IMR-90 (cell line): ENCODE measurements at regions not wholly inside any gene's neighbourhood (a gene's known extent, or its start where the extent isn't known, plus 50 kb on each side); places are given as distances from the start of the nearest gene placed in this dataset.

Experiments used
- ATAC-seq: fragments of 200-7000 bp; cut with Tn5 transposase; 2 replicates; pipeline ENCODE4 v1.9.1; 2020; ENCODE audit warnings: low read depth, mild to moderate bottlenecking, moderate library complexity
- BruUV-seq: library from RNA; stranded (reverse); fragments of 400-500 nt; replicated peaks from 2 replicates; lab custom pipeline; 2021; lab: Mats Ljungman, UMichigan
- CTCF ChIA-PET: fragments of 300-600 bp; formaldehyde crosslinking; extraction: SDS; loops from one replicate; lab custom pipeline; 2021; ENCODE audit warnings: antibody characterized with exemption; lab: Yijun Ruan, JAX
- POLR2A ChIA-PET: fragments of 300-600 bp; sonication (Branson Sonifier 250); formaldehyde crosslinking; loops from one replicate; lab custom pipeline; 2022; ENCODE audit warnings: antibody characterized with exemption; ENCODE audit not compliant: unreplicated experiment; lab: Charles Lee
- DNase-seq: peaks from one replicate; pipeline ENCODE4 v3.0.0; 2013
- H2AFZ ChIP-seq: replicated peaks from 2 replicates; pipeline ENCODE3; 2013; ENCODE audit warnings: low read length, mild to moderate bottlenecking; ENCODE audit not compliant: poor library complexity
- H2AK5ac ChIP-seq: 2 replicates; pipeline ENCODE4 v1.6.1; 2013; ENCODE audit warnings: low read depth, low read length, inconsistent platforms
- H2AK9ac ChIP-seq: replicated peaks from 2 replicates; pipeline ENCODE3; 2013; ENCODE audit warnings: mild to moderate bottlenecking, low read depth, low read length, moderate library complexity; ENCODE audit not compliant: poor library complexity
- H2BK120ac ChIP-seq: 2 replicates; pipeline ENCODE4 v1.6.1; 2013; ENCODE audit warnings: low read depth, low read length, inconsistent platforms
- H2BK15ac ChIP-seq: 3 replicates; pipeline ENCODE4 v1.6.1; 2013; ENCODE audit warnings: low read depth, low read length, inconsistent platforms
- H2BK20ac ChIP-seq: 2 replicates; pipeline ENCODE4 v1.6.1; 2013; ENCODE audit warnings: low read depth, mild to moderate bottlenecking, inconsistent platforms, low read length, moderate library complexity
- H2BK5ac ChIP-seq: 2 replicates; pipeline ENCODE4 v1.6.1; 2013; ENCODE audit warnings: mild to moderate bottlenecking, low read depth, low read length, inconsistent platforms; ENCODE audit not compliant: poor library complexity, severe bottlenecking
- H3K14ac ChIP-seq: replicated peaks from 2 replicates; pipeline ENCODE4 v1.6.1; 2013; ENCODE audit warnings: low read depth, low read length, inconsistent platforms
- H3K18ac ChIP-seq: 2 replicates; pipeline ENCODE4 v1.6.1; 2013; ENCODE audit warnings: low read depth, low read length, control low read depth
- H3K23ac ChIP-seq: 2 replicates; pipeline ENCODE4 v1.6.1; 2013; ENCODE audit warnings: low read depth, low read length, inconsistent platforms
- H3K27ac ChIP-seq: 2 replicates; pipeline ENCODE4 v1.5.1; 2013; ENCODE audit warnings: mild to moderate bottlenecking, control low read depth, low read length; ENCODE audit not compliant: insufficient read depth
- H3K27me3 ChIP-seq: 2 replicates; pipeline ENCODE4 v1.6.1; 2013; ENCODE audit warnings: low read length; ENCODE audit not compliant: control insufficient read depth, insufficient read depth
- H3K36me3 ChIP-seq: 2 replicates; pipeline ENCODE4 v1.6.1; 2013; ENCODE audit warnings: low read length, mixed read lengths; ENCODE audit not compliant: control insufficient read depth, insufficient read depth
- H3K4ac ChIP-seq: 2 replicates; pipeline ENCODE4 v1.6.1; 2013; ENCODE audit warnings: low read depth, low read length, inconsistent platforms
- H3K4me1 ChIP-seq: 2 replicates; pipeline ENCODE4 v1.6.1; 2013; ENCODE audit warnings: low read length, mixed read lengths; ENCODE audit not compliant: control insufficient read depth, insufficient read depth
- H3K4me2 ChIP-seq: 2 replicates; pipeline ENCODE4 v1.6.1; 2013; ENCODE audit warnings: low read depth, mild to moderate bottlenecking, control low read depth, low read length, moderate library complexity
- H3K4me3 ChIP-seq: 2 replicates; pipeline ENCODE4 v1.5.1; 2013; ENCODE audit warnings: low read depth, mild to moderate bottlenecking, control low read depth, low read length, moderate library complexity; ENCODE audit not compliant: insufficient read depth
- H3K56ac ChIP-seq: 2 replicates; pipeline ENCODE4 v1.6.1; 2013; ENCODE audit warnings: low read length, inconsistent platforms; ENCODE audit not compliant: insufficient read depth; ENCODE audit errors: extremely low read depth
- H3K79me1 ChIP-seq, 2 experiments: 2 replicates each; pipeline ENCODE4 v1.6.1; 2013; ENCODE audit warnings: low read length in 2 of 2, inconsistent platforms in 1 of 2, low read depth in 1 of 2
- H3K9ac ChIP-seq: 2 replicates; pipeline ENCODE4 v1.6.1; 2013; ENCODE audit warnings: low read depth, low read length, control low read depth
- H3K9me1 ChIP-seq: 2 replicates; pipeline ENCODE4 v1.6.1; 2013; ENCODE audit warnings: low read length, inconsistent platforms; ENCODE audit not compliant: insufficient read depth
- H3K9me3 ChIP-seq: 2 replicates; pipeline ENCODE4 v1.6.1; 2013; ENCODE audit warnings: low read length; ENCODE audit not compliant: control insufficient read depth, insufficient read depth
- H4K20me1 ChIP-seq: 2 replicates; pipeline ENCODE4 v1.6.1; 2013; ENCODE audit warnings: low read length, inconsistent platforms; ENCODE audit not compliant: insufficient read depth
- H4K5ac ChIP-seq: 2 replicates; pipeline ENCODE4 v1.6.1; 2013; ENCODE audit warnings: mild to moderate bottlenecking, low read depth, low read length, control low read depth
- H4K8ac ChIP-seq, 2 experiments: 2 replicates each; pipeline ENCODE4 v1.6.1; 2013; ENCODE audit warnings: low read depth in 2 of 2, low read length in 2 of 2, control low read depth in 1 of 2, inconsistent platforms in 1 of 2
- H4K91ac ChIP-seq: 2 replicates; pipeline ENCODE4 v1.6.1; 2013; ENCODE audit warnings: low read depth, low read length, inconsistent platforms; ENCODE audit not compliant: insufficient read depth
- BHLHE40 ChIP-seq: fragments of 150-350 bp; IDR thresholded peaks from 2 replicates; pipeline ENCODE4 v1.6.1; 2016; ENCODE audit warnings: mild to moderate bottlenecking, low read depth, low read length
- CEBPB ChIP-seq: IDR thresholded peaks from 2 replicates; pipeline ENCODE4 v1.6.1; 2012; ENCODE audit warnings: low read depth, low read length, improper control_type of control experiment
- CHD1 ChIP-seq: IDR thresholded peaks from 2 replicates; pipeline ENCODE4 v1.6.1; 2012; ENCODE audit warnings: low read depth, low read length, improper control_type of control experiment
- FOS ChIP-seq: fragments of 150-350 bp; IDR thresholded peaks from 2 replicates; pipeline ENCODE4 v1.6.1; 2016; ENCODE audit warnings: low read depth, low read length
- MAFK ChIP-seq: IDR thresholded peaks from 2 replicates; pipeline ENCODE4 v1.6.1; 2012; ENCODE audit warnings: low read depth, low read length, improper control_type of control experiment
- MAZ ChIP-seq: IDR thresholded peaks from 2 replicates; pipeline ENCODE4 v1.6.1; 2012; ENCODE audit warnings: low read depth, mild to moderate bottlenecking, low read length, improper control_type of control experiment, moderate library complexity, borderline replicate concordance
- MXI1 ChIP-seq: IDR thresholded peaks from 2 replicates; pipeline ENCODE4 v1.6.1; 2012; ENCODE audit warnings: low read depth, mild to moderate bottlenecking, low read length, moderate library complexity, borderline replicate concordance
- NFE2L2 ChIP-seq: fragments of 150-350 bp; IDR thresholded peaks from 2 replicates; pipeline ENCODE4 v1.6.1; 2016; ENCODE audit warnings: low read depth, mild to moderate bottlenecking, low read length
- POLR2A ChIP-seq: IDR thresholded peaks from 2 replicates; pipeline ENCODE4 v1.6.1; 2012; ENCODE audit warnings: mild to moderate bottlenecking, low read depth, low read length
- RAD21 ChIP-seq: IDR thresholded peaks from 2 replicates; pipeline ENCODE4 v1.6.1; 2012; ENCODE audit warnings: low read length, improper control_type of control experiment
- RCOR1 ChIP-seq: IDR thresholded peaks from 2 replicates; pipeline ENCODE4 v1.6.1; 2012; ENCODE audit warnings: mild to moderate bottlenecking, low read length, improper control_type of control experiment; ENCODE audit not compliant: insufficient replicate concordance
- RFX5 ChIP-seq: IDR thresholded peaks from 2 replicates; pipeline ENCODE4 v1.8.0; 2012; ENCODE audit warnings: low read depth, mild to moderate bottlenecking, low read length, moderate library complexity
- SMC3 ChIP-seq: fragments of 150-350 bp; IDR thresholded peaks from 2 replicates; pipeline ENCODE4 v1.6.1; 2016; ENCODE audit warnings: low read depth, mild to moderate bottlenecking, antibody characterized with exemption, low read length, moderate library complexity
- dilution Hi-C: fragments of 300-500 bp; cut with HindIII; formaldehyde crosslinking; loops from one replicate; pipeline ENCODE4 v1.14.3; 2018; ENCODE audit warnings: low sequenced_read_pairs; ENCODE audit not compliant: unreplicated experiment
- in situ Hi-C: fragments of 300-500 bp; cut with MboI; formaldehyde crosslinking; loops from 3 replicates; pipeline ENCODE4 v1.14.3; 2019; ENCODE audit warnings: low sequenced_read_pairs, inconsistent platforms, mixed read lengths
- intact Hi-C: fragments of 100-400 bp; cut with micrococcal nuclease; formaldehyde crosslinking; loops from 2 replicates; pipeline ENCODE4 v1.10.0; 2022
- TF ChIP-seq, protein P1 (sequence below): conservative IDR thresholded peaks from 2 replicates; pipeline ENCODE4 v1.5.1; 2012; ENCODE audit warnings: mild to moderate bottlenecking, low read depth, low read length, improper control_type of control experiment
- TF ChIP-seq, protein P2 (sequence below): fragments of 150-350 bp; IDR thresholded peaks from 2 replicates; pipeline ENCODE4 v1.6.1; 2017; ENCODE audit warnings: mild to moderate bottlenecking, antibody characterized with exemption, low read length, low read depth
- TF ChIP-seq, protein P3 (sequence below): fragments of 150-350 bp; IDR thresholded peaks from 2 replicates; pipeline ENCODE4 v1.6.1; 2016; ENCODE audit warnings: low read depth, mild to moderate bottlenecking, low read length, moderate library complexity, borderline replicate concordance

DNA sequence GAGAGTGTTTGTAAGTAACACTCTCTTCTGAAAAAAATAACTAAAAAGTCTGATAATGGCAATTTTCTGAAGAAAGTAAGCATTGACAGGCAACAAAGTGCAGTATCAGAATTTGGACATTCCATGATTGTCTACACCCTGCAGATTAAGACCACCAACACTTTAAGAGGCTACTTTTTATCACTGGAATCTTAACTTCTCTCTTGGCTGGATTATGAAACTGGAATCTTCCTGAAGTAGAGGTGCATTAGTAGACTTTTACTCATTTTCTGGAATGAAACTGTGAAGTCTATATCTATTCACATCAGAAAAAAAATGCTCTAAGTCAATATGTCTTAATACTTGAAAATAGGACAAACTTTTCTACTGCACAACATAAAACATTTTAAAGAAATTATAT, 547.5 kb downstream of the COL12A1 start:
- no peak overlapping the region for H3K9ac ChIP-seq
- H4K91ac ChIP-seq: no peak overlapping the region
- no peak overlapping the region for H3K27ac ChIP-seq
- H3K4ac ChIP-seq: no peak overlapping the region
- intact Hi-C loops (no loop called here), dilution Hi-C loops (no loop called here), in situ Hi-C loops (no loop called here)
- H2AK5ac ChIP-seq: no peak overlapping the region
- TF ChIP-seq FOS: no peak
- TF ChIP-seq, protein P1, sequence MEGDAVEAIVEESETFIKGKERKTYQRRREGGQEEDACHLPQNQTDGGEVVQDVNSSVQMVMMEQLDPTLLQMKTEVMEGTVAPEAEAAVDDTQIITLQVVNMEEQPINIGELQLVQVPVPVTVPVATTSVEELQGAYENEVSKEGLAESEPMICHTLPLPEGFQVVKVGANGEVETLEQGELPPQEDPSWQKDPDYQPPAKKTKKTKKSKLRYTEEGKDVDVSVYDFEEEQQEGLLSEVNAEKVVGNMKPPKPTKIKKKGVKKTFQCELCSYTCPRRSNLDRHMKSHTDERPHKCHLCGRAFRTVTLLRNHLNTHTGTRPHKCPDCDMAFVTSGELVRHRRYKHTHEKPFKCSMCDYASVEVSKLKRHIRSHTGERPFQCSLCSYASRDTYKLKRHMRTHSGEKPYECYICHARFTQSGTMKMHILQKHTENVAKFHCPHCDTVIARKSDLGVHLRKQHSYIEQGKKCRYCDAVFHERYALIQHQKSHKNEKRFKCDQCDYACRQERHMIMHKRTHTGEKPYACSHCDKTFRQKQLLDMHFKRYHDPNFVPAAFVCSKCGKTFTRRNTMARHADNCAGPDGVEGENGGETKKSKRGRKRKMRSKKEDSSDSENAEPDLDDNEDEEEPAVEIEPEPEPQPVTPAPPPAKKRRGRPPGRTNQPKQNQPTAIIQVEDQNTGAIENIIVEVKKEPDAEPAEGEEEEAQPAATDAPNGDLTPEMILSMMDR: no peak
- no peak for TF ChIP-seq CHD1
- TF ChIP-seq, protein P2, sequence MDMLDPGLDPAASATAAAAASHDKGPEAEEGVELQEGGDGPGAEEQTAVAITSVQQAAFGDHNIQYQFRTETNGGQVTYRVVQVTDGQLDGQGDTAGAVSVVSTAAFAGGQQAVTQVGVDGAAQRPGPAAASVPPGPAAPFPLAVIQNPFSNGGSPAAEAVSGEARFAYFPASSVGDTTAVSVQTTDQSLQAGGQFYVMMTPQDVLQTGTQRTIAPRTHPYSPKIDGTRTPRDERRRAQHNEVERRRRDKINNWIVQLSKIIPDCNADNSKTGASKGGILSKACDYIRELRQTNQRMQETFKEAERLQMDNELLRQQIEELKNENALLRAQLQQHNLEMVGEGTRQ: no peak
- TF ChIP-seq RAD21: no peak
- TF ChIP-seq POLR2A: no peak
- no peak for TF ChIP-seq MXI1
- TF ChIP-seq MAZ: no peak
- no peak for TF ChIP-seq SMC3
- no peak for TF ChIP-seq BHLHE40
- TF ChIP-seq CEBPB: no peak
- TF ChIP-seq, protein P3, sequence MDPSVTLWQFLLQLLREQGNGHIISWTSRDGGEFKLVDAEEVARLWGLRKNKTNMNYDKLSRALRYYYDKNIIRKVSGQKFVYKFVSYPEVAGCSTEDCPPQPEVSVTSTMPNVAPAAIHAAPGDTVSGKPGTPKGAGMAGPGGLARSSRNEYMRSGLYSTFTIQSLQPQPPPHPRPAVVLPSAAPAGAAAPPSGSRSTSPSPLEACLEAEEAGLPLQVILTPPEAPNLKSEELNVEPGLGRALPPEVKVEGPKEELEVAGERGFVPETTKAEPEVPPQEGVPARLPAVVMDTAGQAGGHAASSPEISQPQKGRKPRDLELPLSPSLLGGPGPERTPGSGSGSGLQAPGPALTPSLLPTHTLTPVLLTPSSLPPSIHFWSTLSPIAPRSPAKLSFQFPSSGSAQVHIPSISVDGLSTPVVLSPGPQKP: no peak
- TF ChIP-seq RFX5: no peak
- TF ChIP-seq NFE2L2: no peak
- TF ChIP-seq RCOR1: no peak
- no peak for TF ChIP-seq MAFK
- no peaks in the 10 kb centered on the region for H3K27me3 ChIP-seq
- H3K4me1 ChIP-seq: no peaks in the 10 kb centered on the region
- no peak overlapping the region for H3K18ac ChIP-seq
- no peaks in the 10 kb centered on the region for H3K36me3 ChIP-seq
- no peak overlapping the region for H4K8ac ChIP-seq
- H4K5ac ChIP-seq: no peak overlapping the region
- H2BK15ac ChIP-seq: no peak overlapping the region
- no peak for DNase-seq
- H3K4me2 ChIP-seq: no peak overlapping the region
- H3K4me3 ChIP-seq: no peak overlapping the region
- no peak overlapping the region for H3K56ac ChIP-seq
- H3K79me1 ChIP-seq: no peaks in the 10 kb centered on the region
- no peak overlapping the region for H2BK20ac ChIP-seq
- H2AFZ ChIP-seq: no peak overlapping the region
- no peak overlapping the region for H3K23ac ChIP-seq
- no peak overlapping the region for H3K14ac ChIP-seq
- BruUV-seq: no TSS peak
- H3K9me3 ChIP-seq: peaks cover 5% of the 10 kb centered on the region; the same call in 1 of the 2 replicates
- no peak for ATAC-seq
- CTCF ChIA-PET: no interaction called here
- H2AK9ac ChIP-seq: no peak overlapping the region
- no peaks in the 10 kb centered on the region for H3K9me1 ChIP-seq
- no peak overlapping the region for H2BK120ac ChIP-seq
- POLR2A ChIA-PET: no interaction called here
- H4K20me1 ChIP-seq: no peaks in the 10 kb centered on the region
- H2BK5ac ChIP-seq: no peak overlapping the region
